ENCODE measurements at regions not wholly inside any gene's neighbourhood (a gene's known extent, or its start where the extent isn't known, plus 50 kb on each side); places are given as distances from the start of the nearest gene placed in this dataset.
"Not testable (repeated sequence)": the region's sequence is repeated elsewhere in the genome, so short reads cannot be mapped to it uniquely, and the experiment has no call there.

- no peak for DNase-seq
Observed at GRCh38 chr3:154973851-154974250, 106.3 kb upstream of the MME start.

DNA sequence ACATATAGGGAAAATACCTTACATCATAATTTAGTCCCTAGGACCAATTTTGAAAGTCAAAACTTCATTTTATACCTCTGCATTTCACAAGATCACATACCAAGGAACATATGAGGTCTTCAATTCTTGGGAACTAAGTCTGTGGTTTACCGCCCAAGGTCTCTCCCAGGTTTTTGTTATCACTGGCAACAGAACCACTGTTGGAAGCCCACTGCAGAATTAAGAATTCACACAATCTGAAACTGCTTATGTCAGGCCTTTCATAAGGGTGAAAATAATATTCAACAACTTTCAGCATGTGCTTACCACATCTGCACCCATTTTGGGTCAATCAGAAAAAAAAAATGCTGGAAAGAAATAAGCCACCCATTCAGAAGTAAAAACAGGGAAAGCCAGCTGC lies 107.2 kb upstream of the MME start:
- DNase-seq, result no peak

DNA sequence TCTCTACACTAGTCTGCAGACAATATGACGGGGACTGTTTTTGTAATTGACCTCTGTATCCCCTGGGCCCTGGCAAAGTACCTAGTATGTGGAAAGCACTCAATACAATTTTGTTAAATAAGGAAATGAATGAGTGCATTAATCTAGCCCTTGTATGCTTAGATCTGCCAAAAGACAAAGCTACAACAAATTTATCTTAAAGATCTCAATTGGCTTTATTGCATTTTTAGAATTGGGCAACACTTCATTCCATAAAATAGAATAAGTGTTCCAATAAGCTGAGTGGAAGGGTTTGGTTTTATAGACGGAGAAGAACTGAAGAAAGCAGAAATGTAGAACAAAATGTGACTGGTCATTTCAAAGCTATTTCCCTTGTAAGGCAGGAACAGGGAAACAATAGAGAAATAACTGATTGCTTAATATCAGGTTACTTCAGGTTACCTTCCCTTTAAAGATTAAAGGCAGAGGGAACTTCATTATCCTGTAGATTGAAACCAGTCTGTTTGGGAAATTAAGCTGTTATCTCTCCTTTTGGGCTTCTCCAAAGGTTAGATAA lies 108.3 kb upstream of the MME start:
- DNase-seq, result no peak

DNA sequence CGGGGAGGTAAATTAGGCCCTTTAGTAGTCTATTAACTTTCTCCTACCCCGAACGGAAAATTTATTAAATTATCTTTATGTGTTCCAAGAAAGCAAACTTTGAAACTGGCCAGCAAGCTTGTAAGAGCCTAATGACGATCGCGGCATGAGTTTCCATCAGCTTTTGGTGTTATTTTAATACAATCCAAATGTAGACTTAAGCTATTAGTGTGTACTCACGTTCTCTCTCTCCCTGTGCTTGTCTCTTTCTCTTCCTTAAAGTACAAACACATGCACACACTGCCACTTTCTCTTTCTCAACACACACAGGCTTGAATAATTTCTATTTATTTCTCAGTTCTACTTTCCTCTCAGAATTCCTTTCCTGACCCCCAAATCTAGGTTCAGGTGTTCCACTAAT lies 108.8 kb upstream of the MME start:
- no peak for DNase-seq

DNA sequence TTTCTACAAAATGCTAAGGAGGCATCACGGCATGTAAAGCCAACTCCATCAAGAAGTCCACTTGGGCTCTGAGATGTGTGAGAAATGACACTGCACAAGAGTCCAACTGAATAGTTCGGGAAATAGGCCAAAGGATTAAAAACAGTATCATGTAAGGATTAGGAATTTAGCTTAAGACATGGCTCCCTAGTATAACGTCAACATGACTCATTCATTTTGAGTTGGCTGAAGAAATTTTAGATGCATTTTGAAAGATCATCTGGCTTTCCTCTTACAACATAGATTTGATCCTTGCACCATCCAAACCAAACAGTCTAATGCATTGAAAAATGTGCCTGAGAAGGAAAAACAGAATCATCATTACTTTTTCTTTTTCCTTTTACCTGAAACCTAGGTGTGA lies 109.3 kb upstream of the MME start:
- DNase-seq, result no peak

DNA sequence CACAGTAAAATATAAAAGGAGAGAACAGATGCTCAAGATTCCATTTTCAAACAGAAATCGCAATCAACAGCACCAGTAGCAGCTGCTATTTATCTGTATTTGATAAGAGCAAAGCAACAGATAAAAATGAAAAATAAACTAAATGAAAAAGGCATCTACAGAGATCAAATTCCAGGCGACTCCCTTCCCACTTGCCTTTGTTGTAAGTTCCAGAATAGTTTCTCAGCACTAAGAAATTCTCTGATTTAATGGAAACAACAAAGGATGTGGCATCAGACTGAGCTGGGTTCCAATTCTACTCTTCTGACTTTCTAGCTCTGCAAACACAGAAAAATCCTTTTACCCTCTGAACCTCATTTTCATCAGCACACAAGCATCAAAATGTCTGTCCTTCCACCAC lies 110.8 kb upstream of the MME start:
- no peak for DNase-seq

- DNase-seq, result no peak
Observed at GRCh38 chr3:154967090-154967489, 113.0 kb upstream of the MME start.

DNA sequence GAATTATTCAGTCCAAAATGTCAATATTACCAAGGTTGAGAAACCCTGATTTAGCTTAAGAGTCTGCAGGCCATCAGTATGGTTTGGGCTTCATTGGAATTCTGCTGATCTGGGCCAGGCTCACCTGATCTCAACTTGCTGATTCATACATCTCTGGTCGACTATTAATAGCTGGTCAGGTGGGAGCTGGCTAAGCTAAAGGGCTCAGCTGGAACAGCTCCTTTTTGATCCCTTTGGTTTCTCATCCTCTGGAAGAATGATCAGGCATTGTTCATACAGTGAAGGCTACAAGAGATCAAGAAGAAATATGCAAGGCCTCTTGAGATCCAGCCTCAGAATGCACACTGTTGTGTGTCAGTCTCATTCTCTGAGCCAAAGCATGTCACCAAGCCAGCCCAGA lies 123.3 kb upstream of the MME start:
- no peak for DNase-seq

DNA sequence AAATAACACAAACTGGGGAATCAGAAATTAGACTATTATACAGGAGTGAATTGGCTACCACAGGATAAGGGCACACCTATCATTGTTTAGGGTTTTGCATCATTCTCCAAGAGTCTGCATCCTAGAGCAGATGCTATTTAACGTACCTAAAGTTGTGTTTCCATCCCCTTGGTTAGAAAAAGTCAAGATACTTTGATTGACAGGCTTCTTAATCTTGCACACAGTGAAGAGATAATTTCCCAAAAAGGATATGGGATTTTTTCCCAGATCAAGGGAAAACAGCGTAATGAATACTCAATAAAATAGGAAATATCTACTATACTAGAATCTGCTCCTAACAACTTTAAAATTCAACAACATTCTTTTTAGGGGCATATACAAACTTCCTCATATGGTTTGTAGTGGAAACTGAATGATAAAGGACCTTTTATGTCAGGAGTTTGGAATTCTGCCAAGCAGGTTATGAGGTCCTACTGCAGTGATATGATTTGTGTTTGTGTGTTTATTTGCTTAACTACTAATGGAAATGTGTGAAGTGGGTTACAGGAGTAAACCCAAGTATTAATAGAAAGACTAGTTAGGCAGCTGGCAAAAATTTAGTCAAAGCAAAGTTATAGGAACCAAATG lies 124.1 kb upstream of the MME start:
- no peak for DNase-seq

DNA sequence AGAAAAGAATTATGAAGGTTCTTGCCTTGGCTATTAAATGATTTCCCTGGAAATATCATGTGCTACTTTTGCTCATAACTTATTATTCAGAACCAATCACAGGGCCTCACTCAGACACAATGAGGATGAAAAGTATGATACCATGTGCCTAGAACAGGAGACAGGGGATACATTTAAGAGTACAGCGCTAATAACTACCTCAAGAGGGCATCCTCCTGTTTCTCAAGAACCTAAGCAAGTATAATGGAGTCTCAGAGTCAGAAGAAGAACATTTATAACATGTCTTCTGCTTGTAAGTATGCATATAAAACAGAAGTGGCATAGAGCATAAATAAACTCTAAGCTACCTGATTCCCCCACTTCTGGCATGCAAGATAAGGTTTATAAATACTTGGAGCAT lies 125.4 kb upstream of the MME start:
- no peak for DNase-seq

- DNase-seq, result no peak
Observed at GRCh38 chr3:154953538-154953937, 126.6 kb upstream of the MME start.

- no peak for DNase-seq
Observed at GRCh38 chr3:154952553-154952952, 127.6 kb upstream of the MME start.

- DNase-seq, result no peak
Observed at GRCh38 chr3:154943981-154944380, 136.1 kb upstream of the MME start.

GRCh38 chr3:154942827-154943226 lies 137.3 kb upstream of the MME start:
- DNase-seq, result no peak

DNA sequence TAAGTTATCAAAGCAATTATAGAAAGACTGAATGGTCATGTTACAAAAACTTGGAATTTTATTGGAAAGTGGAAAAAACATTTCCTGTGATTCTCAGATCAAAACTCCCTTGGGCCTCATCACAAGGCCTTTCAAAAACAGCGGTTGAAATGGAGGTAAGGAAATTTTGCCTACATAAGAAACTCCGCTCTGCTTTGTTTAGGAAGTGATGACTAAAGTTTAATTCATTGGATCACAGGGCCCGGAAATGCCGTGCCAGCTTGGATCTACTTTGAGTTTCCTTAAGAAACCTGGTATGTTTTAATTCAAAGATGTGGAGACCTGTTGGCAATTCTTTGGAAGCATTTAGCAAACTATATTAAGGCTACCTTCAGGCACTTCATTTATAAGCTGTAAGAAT lies 143.9 kb upstream of the MME start:
- DNase-seq, result no peak

DNA sequence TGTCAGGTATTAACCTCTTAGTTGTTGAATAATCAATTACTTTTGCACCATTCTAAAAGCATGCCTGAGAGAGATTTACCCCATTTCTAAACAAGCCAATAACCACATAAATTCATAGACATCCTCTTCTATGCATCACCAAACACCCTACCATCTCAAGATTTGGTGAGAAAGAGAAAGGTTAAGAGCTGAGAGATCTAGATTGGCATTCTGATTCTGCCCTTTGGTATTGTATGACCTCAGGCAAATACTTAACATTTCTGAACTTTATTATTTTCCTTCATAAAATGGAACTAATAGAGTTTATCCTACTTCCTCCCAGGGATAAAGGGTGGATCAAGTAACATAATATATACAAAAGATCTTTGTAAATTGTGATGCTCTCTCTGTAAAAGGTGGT lies 146.5 kb upstream of the MME start:
- no peak for DNase-seq

DNA sequence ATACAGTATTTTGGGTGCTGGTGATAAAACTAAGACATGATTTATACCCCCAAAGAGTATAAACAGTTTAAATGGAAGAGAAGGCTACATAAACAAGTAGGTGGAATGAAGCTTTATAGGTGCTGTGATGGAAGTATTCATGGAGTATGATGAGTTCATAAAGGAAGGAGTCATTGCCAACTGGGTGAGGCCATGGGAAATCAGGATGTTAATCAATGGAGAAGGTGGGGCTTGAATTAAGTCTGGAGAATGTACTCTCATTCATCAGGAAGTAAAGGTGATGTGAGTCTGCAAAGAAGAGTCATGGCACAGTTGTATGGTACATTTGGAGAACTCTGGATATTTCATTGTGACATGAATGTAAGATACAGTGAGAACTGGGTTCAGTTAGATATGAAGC lies 147.5 kb upstream of the MME start:
- no peak for DNase-seq

GRCh38 chr3:154931484-154931883 lies 148.6 kb upstream of the MME start:
- no peak for DNase-seq

DNA sequence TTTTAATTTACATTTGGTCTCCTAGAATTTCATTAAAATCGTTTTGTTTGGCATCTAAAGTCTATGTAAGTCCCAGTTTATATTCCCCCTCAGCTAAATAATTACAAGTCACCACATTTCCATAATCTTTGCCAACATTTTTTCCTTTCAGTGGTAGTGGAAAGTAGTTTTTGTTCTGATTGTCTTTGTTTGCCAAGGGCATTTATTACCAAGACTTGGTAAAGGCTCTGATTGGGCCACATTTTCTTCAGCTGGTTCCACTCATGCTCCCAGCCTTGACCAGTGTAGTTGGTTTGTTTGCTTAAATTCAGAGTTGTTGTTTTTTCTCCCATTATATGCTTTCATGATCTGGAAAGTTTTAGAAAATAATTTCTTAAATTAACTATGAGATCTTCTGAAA lies 153.4 kb upstream of the MME start:
- no peak for DNase-seq

DNA sequence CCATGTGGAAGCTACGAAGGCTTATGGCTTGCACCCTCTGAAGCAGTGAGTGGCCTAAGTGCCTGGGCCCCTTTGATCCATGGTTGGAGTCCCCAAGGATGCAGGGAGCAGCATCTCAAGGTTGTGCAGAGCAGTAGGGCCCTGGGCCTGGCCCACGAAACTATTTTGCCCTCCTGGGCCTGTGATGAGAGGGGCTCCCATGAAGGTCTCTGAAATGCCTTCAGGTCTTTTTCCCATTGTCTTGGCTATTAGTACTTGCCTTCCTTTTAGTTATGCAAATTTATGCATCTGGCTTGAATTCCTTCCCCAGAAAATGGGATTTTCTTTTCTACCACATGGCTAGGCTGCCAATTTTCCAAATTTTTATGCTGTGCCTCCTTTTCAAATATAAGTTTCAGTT lies 158.8 kb upstream of the MME start:
- DNase-seq, result no peak

GRCh38 chr3:154919226-154919625 lies 160.9 kb upstream of the MME start:
- DNase-seq, result no peak

DNA sequence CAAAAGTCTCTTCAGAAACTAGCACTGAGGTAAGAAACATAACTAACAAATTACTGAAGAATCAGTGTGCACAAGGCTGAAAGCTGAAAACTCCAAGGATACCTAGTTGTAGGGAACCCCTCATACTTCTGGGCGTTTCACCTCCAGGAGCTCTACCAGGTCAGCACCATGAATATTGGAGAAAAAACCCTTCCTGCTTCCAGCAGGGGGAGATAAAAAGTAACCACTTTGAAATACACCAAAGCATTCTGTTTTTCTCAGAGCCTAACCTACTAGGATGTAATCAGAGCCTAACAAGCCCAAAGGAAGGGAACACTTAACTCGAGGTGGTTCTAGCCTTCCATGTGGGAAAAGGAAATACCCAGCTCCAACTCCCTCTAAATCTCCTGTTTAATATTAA lies 175.8 kb upstream of the MME start:
- no peak for DNase-seq

- DNase-seq, result not testable (repeated sequence)
Observed at GRCh38 chr3:154902495-154902894, 177.6 kb upstream of the MME start.

GRCh38 chr3:154901278-154901677 lies 178.8 kb upstream of the MME start:
- DNase-seq, result no peak

DNA sequence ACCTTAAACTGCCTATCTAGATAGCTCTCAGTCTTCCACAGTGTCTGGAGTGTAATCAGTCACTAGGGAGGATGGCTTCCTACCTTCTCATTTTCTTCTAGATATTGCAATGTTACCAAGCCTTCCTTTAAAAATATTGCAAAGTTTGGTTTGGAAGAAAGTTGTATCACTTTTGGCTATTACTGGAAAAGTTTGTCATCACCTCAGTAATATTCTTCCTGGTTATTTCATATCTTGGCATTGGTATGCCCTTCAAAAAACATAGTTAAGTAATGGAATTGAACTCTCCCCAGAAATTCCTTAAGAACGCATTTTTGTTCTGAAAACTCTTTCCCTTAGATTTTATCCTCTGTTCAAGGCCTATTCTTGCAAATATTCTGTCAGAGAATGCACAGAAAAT lies 179.3 kb upstream of the MME start:
- DNase-seq, result no peak

All from right kidney (tissue), 1 donor.